ENCODE measurements at regions not wholly inside any gene's neighbourhood (a gene's known extent, or its start where the extent isn't known, plus 50 kb on each side); places are given as distances from the start of the nearest gene placed in this dataset.

DNA sequence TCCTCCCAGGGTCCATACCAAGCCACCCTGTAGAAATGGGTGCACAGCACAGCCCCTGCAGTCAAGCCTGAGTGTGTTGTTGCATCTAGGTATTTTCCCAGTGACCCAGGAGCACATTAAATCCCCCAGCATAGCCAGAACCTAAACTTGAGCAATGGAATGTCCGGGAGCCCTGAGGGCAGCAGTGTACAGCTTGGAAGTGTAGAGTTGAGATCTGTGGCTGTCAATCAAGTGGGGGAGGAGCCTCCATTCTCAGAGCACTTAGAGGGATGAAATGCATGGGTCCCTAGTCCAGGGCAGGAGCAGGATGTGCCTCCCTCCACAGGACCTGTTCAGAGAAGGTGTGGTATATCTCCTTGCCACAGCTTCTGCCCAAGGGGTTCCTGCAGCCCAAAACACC lies 885.1 kb downstream of the CCSER2 start:
- TF ChIP-seq, protein P1, sequence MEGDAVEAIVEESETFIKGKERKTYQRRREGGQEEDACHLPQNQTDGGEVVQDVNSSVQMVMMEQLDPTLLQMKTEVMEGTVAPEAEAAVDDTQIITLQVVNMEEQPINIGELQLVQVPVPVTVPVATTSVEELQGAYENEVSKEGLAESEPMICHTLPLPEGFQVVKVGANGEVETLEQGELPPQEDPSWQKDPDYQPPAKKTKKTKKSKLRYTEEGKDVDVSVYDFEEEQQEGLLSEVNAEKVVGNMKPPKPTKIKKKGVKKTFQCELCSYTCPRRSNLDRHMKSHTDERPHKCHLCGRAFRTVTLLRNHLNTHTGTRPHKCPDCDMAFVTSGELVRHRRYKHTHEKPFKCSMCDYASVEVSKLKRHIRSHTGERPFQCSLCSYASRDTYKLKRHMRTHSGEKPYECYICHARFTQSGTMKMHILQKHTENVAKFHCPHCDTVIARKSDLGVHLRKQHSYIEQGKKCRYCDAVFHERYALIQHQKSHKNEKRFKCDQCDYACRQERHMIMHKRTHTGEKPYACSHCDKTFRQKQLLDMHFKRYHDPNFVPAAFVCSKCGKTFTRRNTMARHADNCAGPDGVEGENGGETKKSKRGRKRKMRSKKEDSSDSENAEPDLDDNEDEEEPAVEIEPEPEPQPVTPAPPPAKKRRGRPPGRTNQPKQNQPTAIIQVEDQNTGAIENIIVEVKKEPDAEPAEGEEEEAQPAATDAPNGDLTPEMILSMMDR (IDR thresholded peaks at IDR 0.05; ENCODE audit: insufficient read depth, missing control alignments), result no peak
- no peak for FAIRE-seq
- no peak for DNase-seq (ENCODE audit: insufficient read length, low spot score)

DNA sequence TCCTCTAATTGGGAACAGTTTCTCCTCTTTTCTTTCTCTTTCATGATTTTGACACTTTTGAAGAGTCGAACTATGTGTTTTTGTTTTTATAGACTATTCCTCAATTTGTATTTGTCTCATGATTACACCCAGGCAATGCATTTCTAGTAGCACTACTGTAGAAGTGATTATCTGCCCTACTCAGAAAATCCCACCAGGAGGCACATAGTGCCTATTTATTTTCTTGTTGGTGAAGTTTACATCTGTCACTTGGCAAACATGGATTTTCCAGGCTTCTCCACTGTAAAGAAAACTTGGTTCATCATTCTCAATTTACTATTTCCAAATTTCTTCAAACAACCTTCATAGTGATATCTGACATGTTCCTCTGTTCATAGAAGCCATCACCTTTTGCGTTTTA lies 893.9 kb downstream of the CCSER2 start:
- no peak for DNase-seq (ENCODE audit: insufficient read length, low spot score)
- TF ChIP-seq, protein P1 (IDR thresholded peaks at IDR 0.05; ENCODE audit: insufficient read depth, missing control alignments), result peak; percentile 17

DNA sequence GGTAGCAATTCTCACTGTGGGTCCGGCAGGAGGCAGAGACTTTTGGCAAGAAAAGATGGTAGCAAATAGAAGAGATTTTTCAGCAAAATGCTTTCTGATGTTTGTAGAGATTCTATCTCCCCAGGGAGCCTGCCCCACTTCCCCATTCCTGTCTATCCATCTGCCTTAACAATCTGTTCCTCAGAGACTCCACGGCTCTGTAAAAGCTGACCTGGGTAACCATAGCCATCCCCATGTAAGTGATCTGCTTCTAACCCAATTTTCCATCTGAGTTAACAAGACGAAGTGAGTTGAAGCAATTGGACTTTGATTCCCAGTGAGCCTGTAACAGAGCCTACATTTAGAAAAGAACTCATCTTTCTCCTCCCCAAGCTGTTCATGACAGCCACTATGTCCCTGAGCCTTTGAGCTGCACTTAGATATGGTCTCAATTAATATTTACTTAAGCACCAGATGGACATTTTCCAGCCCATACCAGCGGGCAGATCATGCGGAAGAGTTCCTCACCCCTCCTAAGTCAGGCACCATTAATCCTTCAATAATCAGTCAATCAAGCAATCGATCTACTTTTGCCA lies 896.1 kb downstream of the CCSER2 start:
- no peak for FAIRE-seq
- no peak for DNase-seq (ENCODE audit: insufficient read length, low spot score)
- TF ChIP-seq, protein P1 (IDR thresholded peaks at IDR 0.05; ENCODE audit: insufficient read depth, missing control alignments), result no peak

More for the DNA sequence above, 893.9 kb downstream of the CCSER2 start:
- no peak for FAIRE-seq

- FAIRE-seq, result no peak
- no peak for DNase-seq (ENCODE audit: insufficient read length, low spot score)
- TF ChIP-seq, protein P1 (IDR thresholded peaks at IDR 0.05; ENCODE audit: insufficient read depth, missing control alignments), result no peak
Measured at GRCh38 chr10:85225311-85225710, 896.9 kb downstream of the CCSER2 start.

DNA sequence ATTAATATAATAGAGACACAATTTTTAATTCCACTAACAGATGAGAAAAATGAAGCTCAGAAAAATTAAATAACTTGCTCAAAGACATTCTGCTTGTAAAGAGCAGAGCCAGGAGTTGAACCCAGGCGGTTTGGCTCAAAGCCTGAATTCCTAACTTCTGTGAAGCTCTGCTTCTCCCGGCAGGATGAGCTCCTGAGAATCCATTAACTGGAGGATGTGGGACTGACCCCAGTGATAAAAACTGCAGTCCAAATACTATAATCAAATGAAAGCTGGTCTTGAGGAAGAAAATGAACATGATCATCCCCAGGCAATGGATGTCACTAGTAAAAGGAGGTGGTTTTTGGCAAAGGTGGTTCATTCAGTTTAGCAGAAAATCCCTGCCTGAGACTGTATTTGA lies 898.2 kb downstream of the CCSER2 start:
- FAIRE-seq, result no peak
- no peak for DNase-seq (ENCODE audit: insufficient read length, low spot score)
- TF ChIP-seq, protein P1 (IDR thresholded peaks at IDR 0.05; ENCODE audit: insufficient read depth, missing control alignments), result no peak

DNA sequence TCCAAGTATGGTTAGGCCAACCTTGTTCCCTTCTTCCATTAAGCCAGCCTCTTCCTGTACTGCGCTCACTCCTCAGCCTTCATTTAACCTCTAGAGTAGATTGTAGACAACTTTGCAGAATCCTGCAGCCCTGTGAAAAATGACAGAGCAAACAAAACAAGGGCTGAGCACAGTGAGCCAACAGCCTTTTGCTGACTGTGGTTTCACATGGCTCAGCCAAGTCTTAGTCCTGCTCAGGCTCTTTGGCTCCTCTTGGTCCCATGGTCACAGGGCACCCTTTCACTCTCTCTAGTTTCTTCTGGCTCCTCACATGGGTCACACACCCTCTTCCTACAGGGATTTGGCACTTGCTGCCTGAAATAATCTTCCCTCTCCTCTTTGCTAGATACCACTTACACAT lies 900.3 kb downstream of the CCSER2 start:
- FAIRE-seq (no peak), DNase-seq (ENCODE audit: insufficient read length, low spot score) (no peak)
- TF ChIP-seq, protein P1 (IDR thresholded peaks at IDR 0.05; ENCODE audit: insufficient read depth, missing control alignments), result no peak

DNA sequence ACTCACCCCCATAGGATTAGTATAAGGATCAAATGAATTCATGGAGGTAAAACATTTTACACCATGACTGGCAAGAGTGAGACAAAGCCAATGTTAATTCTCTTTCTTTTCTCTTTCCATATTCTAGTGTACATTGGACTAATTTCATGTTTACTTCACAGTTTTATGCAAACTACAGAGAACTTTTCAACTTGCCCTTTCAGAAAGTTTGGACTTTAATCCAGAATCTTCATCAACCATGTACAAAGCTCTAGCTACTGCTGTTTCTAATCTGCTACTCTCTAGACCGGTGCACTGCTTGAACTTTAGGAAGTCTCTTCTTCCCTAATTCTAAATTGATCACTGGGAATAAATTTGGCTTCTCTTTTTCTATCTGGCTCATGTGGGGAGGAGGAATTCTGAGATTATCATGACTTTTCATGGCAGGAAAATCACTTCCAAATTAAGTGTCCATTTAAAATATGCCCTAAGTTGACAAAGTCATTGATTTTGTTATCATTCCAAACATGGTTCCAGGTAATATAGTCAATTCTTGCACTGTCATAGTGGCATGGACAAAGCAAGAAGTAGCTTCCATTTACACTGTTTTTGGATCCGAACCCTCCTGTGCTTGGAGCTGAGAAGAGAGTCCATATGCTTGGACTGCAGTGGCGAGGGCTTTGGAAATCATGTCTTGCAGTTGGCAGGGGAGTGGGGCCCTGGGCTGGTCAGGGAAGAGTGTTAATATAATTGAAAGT lies 903.3 kb downstream of the CCSER2 start:
- no peak for FAIRE-seq
- TF ChIP-seq, protein P1 (IDR thresholded peaks at IDR 0.05; ENCODE audit: insufficient read depth, missing control alignments), result no peak
- no peak for DNase-seq (ENCODE audit: insufficient read length, low spot score)
